Muscle of leg (tissue), 3 donors: ENCODE measurements at regions not wholly inside any gene's neighbourhood (a gene's known extent, or its start where the extent isn't known, plus 50 kb on each side); places are given as distances from the start of the nearest gene placed in this dataset.

Source experiments
- DNase-seq: peaks from one replicate; pipeline ENCODE4 v3.0.0; 2013
- H3K27ac ChIP-seq: one replicate; pipeline ENCODE4 v1.5.1; 2013; ENCODE audit warnings: mild to moderate bottlenecking, low read length, control low read depth
- H3K27me3 ChIP-seq: one replicate; pipeline ENCODE4 v1.6.1; 2013; ENCODE audit warnings: low read length; ENCODE audit not compliant: control insufficient read depth, insufficient read depth
- H3K36me3 ChIP-seq: one replicate; pipeline ENCODE4 v1.6.1; 2013; ENCODE audit warnings: low read length; ENCODE audit not compliant: control insufficient read depth, insufficient read depth
- H3K4me1 ChIP-seq: one replicate; pipeline ENCODE4 v1.6.1; 2013; ENCODE audit warnings: low read length; ENCODE audit not compliant: control insufficient read depth, insufficient read depth
- H3K4me3 ChIP-seq: one replicate; pipeline ENCODE4 v1.5.1; 2013; ENCODE audit warnings: low read length, control low read depth
- H3K9me3 ChIP-seq: replicated peaks from 2 replicates; pipeline ENCODE4 v1.6.1; 2013; ENCODE audit warnings: low read depth, low read length; ENCODE audit not compliant: control insufficient read depth
- WGBS: methylation state at CpG from one replicate; pipeline ENCODE4 v1.1.5; 2013; ENCODE audit warnings: missing lambda C conversion rate; ENCODE audit not compliant: insufficient coverage; 5-methylcytosine and 5-hydroxymethylcytosine counted together

DNA sequence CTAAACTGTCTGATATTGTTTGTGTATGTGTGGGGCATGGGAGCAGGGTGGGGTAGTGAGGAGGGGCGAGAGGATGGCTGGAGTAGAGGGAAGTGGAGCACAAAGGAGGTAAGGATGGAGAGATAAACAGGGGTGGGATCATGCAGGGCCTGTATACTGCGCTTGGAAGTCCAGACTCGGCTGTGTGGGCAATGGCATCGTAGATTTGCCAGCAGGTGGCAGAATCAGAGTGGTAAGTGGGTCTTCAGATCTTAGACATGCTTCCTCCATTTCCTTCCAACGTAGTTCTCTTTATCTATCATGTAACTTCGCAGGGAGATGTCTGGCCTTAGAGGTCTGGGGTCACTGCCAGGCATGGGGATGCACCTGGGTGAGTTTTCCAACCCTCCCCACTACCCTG is 155.5 kb downstream of the PDGFRA start:
- H3K27ac ChIP-seq = no peak overlapping the region
- 73% methylated on average over 3 of the region's 6 CpGs for WGBS
- H3K4me3 ChIP-seq = no peak overlapping the region
- DNase-seq = peak; percentile 41
- no peaks in the 10 kb centered on the region for H3K9me3 ChIP-seq
- no peaks in the 10 kb centered on the region for H3K4me1 ChIP-seq
- no peaks in the 10 kb centered on the region for H3K36me3 ChIP-seq
- H3K27me3 ChIP-seq = no peaks in the 10 kb centered on the region

DNA sequence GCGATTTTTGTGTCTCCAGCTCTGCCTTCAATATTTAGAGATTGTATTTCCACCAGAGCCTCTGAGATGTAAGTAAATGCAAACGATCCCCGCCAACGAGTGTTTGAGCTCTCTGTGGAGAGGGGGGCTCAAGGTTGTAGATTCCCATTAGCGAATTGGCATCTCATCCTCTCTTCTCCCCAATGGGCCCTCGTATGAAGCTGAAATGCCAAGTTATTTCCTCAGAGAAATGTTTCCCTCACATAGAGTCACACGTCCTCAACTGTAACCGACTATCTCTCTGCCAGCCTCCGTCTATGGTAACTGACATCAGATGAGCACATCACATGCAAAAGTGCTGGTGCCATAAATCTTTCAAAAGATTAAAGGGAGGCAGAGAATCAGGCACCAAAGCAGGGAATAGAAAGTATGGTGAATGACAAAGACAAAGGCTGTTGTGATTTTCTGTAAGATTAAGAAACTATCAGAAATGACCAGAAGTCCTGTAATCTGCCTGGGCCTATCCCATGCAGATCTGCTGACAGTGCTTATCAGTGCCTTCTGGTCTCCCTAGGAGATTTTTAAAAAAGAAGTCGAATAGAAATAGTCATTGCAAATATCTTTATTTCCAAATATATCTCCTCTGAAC is 157.1 kb downstream of the PDGFRA start:
- Histone ChIP-seq H3K27ac (no peak overlapping the region), H3K27me3 (no peaks in the 10 kb centered on the region), H3K9me3 (no peaks in the 10 kb centered on the region), H3K4me3 (no peak overlapping the region), H3K4me1 (no peaks in the 10 kb centered on the region), H3K36me3 (no peaks in the 10 kb centered on the region)
- DNase-seq = no peak
- no CpG with 5 or more reads among the region's 10 CpGs for WGBS

DNA sequence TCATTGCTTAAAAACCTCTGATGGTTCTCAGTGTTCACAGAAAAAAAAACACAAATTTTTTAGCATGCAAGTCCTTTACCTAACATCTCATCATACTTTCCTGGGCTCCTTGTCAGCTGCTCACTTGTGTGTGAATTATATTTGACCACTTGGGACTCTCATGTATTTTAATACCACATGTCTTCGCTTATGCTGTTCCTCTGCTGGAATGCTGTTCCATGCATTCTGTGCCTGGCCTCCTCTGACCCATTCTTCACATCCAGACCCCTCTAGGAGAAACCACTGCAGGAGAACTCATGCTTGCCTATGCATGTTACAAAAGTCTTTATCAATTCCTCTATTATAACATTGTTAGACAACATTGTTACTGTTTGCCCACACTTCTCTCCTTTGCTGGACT is 157.6 kb downstream of the PDGFRA start:
- Histone ChIP-seq H3K36me3 (no peaks in the 10 kb centered on the region), H3K27me3 (no peaks in the 10 kb centered on the region), H3K9me3 (no peaks in the 10 kb centered on the region), H3K27ac (no peak overlapping the region), H3K4me1 (no peaks in the 10 kb centered on the region), H3K4me3 (no peak overlapping the region)
- 100% methylated on average over 1 of the region's 1 CpG for WGBS
- no peak for DNase-seq

DNA sequence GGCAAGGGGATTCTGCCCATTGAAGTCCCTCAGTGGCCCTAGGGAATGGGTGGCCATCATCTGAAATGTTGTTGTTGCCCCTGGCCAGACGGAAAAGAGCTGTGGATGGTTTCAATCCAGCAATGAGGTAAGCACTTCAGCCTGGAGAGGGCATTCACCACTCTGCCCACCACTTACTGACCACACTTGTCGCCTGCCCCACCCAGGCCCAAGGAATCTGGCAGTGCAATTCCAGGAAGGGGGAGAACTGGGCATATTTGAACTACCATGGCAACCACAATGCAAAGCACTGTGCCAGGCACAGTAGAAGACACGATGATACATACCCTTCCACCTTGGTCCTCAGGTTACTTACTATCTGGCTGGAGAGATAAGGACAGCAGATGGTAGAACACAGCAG is 161.6 kb downstream of the PDGFRA start:
- no CpG with 5 or more reads among the region's 3 CpGs for WGBS
- no peak overlapping the region for H3K4me3 ChIP-seq
- H3K27ac ChIP-seq = no peak overlapping the region

DNA sequence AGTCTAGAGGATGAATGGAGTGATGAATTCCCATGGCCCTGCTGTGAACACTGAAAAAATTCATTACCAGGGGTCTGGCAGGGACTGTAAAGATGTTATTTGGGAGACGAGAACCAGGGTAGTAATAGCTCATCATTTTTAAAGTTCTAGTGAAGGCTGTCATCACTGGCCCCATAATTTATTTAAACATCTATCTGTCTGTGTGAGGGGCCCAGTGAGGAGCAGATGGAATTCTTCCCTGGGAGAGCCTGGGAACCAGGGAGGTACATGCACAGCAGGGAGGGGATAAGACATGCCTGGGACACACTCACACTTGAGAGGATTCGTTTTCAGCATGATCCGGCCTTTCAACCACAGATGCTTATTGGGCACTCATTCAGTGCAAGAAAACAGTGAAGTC is 162.0 kb downstream of the PDGFRA start:
- no peak overlapping the region for H3K4me3 ChIP-seq
- H3K27me3 ChIP-seq = no peaks in the 10 kb centered on the region
- WGBS = no CpG with 5 or more reads among the region's 3 CpGs
- no peaks in the 10 kb centered on the region for H3K36me3 ChIP-seq
- DNase-seq = no peak
- no peaks in the 10 kb centered on the region for H3K4me1 ChIP-seq
- H3K9me3 ChIP-seq = no peaks in the 10 kb centered on the region
- no peak overlapping the region for H3K27ac ChIP-seq

More for the DNA sequence above, 161.6 kb downstream of the PDGFRA start:
- DNase-seq = no peak
- Histone ChIP-seq H3K4me1 (no peaks in the 10 kb centered on the region), H3K9me3 (no peaks in the 10 kb centered on the region), H3K27me3 (no peaks in the 10 kb centered on the region), H3K36me3 (no peaks in the 10 kb centered on the region)

DNA sequence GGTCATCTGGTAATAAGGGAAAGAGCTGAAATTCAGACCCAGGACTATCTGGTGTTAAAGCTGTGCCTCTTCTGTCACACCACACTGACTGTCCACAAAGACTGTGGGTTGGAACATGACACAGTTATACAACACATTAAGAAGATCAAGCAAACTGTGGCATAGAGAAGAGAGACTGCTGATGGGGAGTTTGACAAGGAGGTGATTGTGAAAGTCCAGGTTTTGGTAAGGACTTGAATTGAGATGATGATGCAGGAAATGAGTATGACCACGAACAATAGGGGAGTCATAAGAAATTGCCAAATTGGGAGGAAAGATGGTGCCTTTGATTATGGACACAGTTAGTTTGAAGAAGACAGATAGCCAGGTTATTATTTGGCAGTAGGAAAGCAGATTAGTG is 163.4 kb downstream of the PDGFRA start:
- Histone ChIP-seq H3K9me3 (no peaks in the 10 kb centered on the region), H3K4me1 (no peaks in the 10 kb centered on the region), H3K4me3 (no peak overlapping the region), H3K27me3 (no peaks in the 10 kb centered on the region), H3K27ac (no peak overlapping the region), H3K36me3 (no peaks in the 10 kb centered on the region)
- no peak for DNase-seq
- WGBS = 64% methylated on average over 1 of the region's 1 CpG

DNA sequence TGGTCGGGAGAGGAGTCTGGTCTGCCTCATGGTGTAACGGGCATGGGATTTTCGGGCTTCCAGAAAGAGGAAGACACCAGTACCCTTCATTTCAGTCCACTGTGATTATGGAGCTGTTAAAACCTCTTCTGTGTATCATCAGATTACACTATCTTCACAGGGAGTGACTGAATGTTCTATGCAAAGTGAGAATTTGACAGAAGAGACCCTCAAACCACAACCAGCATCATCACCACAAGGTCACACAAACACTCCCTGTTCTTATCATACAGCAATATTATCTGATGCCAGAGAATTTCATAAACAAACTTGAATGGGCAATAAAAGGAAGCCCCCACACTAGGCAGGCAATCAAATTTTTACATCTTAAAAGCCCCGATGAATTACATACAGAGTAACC is 164.2 kb downstream of the PDGFRA start:
- no peaks in the 10 kb centered on the region for H3K9me3 ChIP-seq
- H3K4me3 ChIP-seq = no peak overlapping the region
- H3K36me3 ChIP-seq = no peaks in the 10 kb centered on the region
- DNase-seq = no peak
- H3K27me3 ChIP-seq = no peaks in the 10 kb centered on the region
- WGBS = no CpG with 5 or more reads among the region's 4 CpGs
- H3K27ac ChIP-seq = no peak overlapping the region
- H3K4me1 ChIP-seq = no peaks in the 10 kb centered on the region

DNA sequence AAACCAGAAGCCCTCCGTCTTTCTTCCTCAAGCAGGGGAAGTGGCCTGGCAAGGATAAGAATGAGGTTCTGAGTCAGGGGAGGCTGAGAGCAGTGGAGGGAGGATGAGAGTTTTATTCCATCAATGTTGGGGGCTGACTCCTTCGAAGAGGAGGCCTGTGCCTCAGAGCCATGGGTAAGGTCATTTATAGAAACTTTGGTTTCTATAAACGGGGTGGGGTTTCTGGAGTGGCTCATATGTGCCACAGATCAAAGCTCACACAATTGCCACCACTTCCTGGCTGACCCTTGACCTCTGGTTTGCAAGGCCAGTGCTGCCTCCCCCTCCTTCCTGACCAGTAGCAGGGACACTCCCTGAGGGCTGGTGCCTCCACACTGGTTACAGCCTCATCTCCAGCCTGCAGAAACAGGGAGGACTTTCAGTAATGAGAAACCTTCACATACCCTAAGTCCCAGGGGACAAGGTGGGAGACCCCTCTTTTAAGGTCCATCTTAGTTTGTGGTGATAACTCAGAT is 166.0 kb downstream of the PDGFRA start:
- WGBS = 80% methylated on average over 1 of the region's 3 CpGs
- DNase-seq = no peak
- H3K27ac ChIP-seq = no peak overlapping the region

DNA sequence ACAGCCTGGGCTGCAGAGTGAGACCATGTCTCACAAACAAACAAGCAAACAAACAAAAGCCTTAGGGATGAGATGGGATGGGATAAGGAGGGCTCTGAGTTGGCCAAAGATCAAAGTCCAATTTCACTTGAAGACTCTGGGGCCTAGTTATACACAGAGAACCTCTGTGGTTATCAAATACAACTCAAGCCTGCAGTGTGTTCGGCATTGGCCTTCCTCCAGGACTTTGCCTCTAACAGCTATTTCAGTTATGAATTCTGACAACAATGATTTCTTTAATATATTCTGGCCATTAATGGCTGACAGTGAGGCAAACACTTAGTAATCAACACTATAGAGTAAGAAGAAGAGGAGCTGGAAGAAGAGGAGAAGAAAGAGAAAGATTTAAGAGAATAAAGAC is 171.1 kb downstream of the PDGFRA start:
- Histone ChIP-seq H3K4me1 (no peaks in the 10 kb centered on the region), H3K9me3 (no peaks in the 10 kb centered on the region), H3K27me3 (no peaks in the 10 kb centered on the region), H3K27ac (no peak overlapping the region), H3K36me3 (no peaks in the 10 kb centered on the region), H3K4me3 (no peak overlapping the region)
- WGBS = no CpG with 5 or more reads among the region's 1 CpG
- no peak for DNase-seq

More for the DNA sequence above, 166.0 kb downstream of the PDGFRA start:
- no peaks in the 10 kb centered on the region for H3K4me1 ChIP-seq
- H3K9me3 ChIP-seq = no peaks in the 10 kb centered on the region
- no peaks in the 10 kb centered on the region for H3K27me3 ChIP-seq
- no peaks in the 10 kb centered on the region for H3K36me3 ChIP-seq
- H3K4me3 ChIP-seq = no peak overlapping the region

DNA sequence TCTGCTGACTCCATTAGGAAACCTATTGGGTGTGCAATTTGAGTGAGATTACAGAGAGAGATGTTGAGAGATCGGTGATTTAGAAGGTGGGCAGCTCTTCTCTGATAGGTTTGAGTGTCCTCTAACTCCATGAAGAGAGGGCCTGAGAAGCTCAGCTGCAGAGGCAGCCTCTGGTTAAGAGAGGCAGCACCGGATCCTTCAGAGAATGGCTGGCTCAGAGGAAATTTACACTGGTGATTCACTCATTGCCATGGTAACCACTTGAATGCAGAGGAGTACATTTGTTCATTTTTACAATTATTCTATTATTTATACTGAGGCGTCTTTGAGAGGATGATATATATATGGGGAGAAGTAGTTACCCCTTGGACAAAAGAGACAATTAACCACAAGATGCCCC is 171.7 kb downstream of the PDGFRA start:
- H3K36me3 ChIP-seq = no peaks in the 10 kb centered on the region
- no peaks in the 10 kb centered on the region for H3K4me1 ChIP-seq
- H3K9me3 ChIP-seq = no peaks in the 10 kb centered on the region
- no peak overlapping the region for H3K4me3 ChIP-seq
- 67% methylated on average over 1 of the region's 3 CpGs for WGBS
- H3K27ac ChIP-seq = peak overlapping the region; percentile 9
- no peaks in the 10 kb centered on the region for H3K27me3 ChIP-seq
- peak; percentile 69 for DNase-seq
